ENCODE measurements at regions not wholly inside any gene's neighbourhood (a gene's known extent, or its start where the extent isn't known, plus 50 kb on each side); places are given as distances from the start of the nearest gene placed in this dataset.
"Not testable (repeated sequence)": the region's sequence is repeated elsewhere in the genome, so short reads cannot be mapped to it uniquely, and the experiment has no call there.

DNA sequence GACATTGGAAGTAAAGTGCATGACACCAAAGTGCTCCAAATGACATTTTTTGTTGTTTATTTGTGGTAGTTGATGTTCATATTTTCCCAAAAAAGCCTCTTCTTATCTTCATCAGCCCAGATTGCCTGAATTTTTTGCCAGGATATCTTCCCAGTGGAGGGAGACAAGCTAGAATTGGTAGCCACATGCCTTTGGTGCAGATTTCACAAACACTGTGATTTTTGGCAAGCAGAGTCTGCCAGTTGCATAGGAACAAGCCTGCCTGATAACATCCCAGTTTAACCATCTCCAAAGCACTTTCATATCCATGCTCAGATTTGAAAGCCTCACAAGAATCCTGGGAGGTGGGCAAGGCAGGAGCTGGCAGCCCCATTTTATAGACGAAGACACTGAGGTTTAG is 102.3 kb upstream of the SYT13 start:
- Histone ChIP-seq H3K27me3 (ENCODE audit: control insufficient read depth, insufficient read depth, low read length) (no peaks in the 10 kb centered on the region), H3K36me3 (ENCODE audit: control insufficient read depth, low read depth, low read length) (no peaks in the 10 kb centered on the region), H3K9me3 (ENCODE audit: control insufficient read depth, low read depth, low read length) (no peaks in the 10 kb centered on the region), H3K27ac (ENCODE audit: low read length) (no peak overlapping the region), H3K9ac (ENCODE audit: low read length) (no peak overlapping the region), H3K4me3 (ENCODE audit: low read length) (no peak overlapping the region), H3K4me1 (ENCODE audit: control insufficient read depth, low read depth, low read length) (no peaks in the 10 kb centered on the region)

- not testable (repeated sequence) for H3K27me3 ChIP-seq (ENCODE audit: control insufficient read depth, insufficient read depth, low read length); H3K36me3 ChIP-seq (ENCODE audit: control insufficient read depth, low read depth, low read length); H3K27ac ChIP-seq (ENCODE audit: low read length); H3K4me1 ChIP-seq (ENCODE audit: control insufficient read depth, low read depth, low read length); H3K9ac ChIP-seq (ENCODE audit: low read length); H3K9me3 ChIP-seq (ENCODE audit: control insufficient read depth, low read depth, low read length); H3K4me3 ChIP-seq (ENCODE audit: low read length)
Measured at GRCh38 chr11:45387885-45388284, 101.7 kb upstream of the SYT13 start.

DNA sequence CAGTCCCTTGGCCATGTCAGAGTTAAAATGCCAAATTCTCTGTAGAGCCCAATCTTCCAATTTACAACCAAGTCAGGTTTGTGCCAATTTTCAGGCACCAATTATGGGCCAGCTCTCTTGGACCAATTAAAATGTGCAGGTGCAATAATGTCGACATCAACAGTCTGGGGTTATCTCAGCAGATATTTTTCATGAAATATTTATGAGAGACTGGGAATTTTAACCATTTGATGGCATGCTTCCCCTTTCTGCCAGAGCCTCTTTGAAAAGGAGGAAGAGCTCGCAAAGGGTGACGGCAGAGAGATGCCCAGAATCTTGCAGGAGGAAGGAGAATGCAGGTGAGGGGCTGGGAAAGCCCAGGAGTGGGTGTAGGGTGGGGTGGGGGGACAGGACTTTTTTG is 100.8 kb upstream of the SYT13 start:
- Histone ChIP-seq H3K9me3 (ENCODE audit: control insufficient read depth, low read depth, low read length) (no peaks in the 10 kb centered on the region), H3K36me3 (ENCODE audit: control insufficient read depth, low read depth, low read length) (no peaks in the 10 kb centered on the region), H3K4me1 (ENCODE audit: control insufficient read depth, low read depth, low read length) (no peaks in the 10 kb centered on the region), H3K27ac (ENCODE audit: low read length) (no peak overlapping the region), H3K9ac (ENCODE audit: low read length) (no peak overlapping the region), H3K27me3 (ENCODE audit: control insufficient read depth, insufficient read depth, low read length) (no peaks in the 10 kb centered on the region), H3K4me3 (ENCODE audit: low read length) (no peak overlapping the region)

GRCh38 chr11:45385844-45386243 is 99.7 kb upstream of the SYT13 start:
- H3K27ac ChIP-seq (ENCODE audit: low read length) = no peak overlapping the region
- H3K4me1 ChIP-seq (ENCODE audit: control insufficient read depth, low read depth, low read length) = no peaks in the 10 kb centered on the region
- H3K9me3 ChIP-seq (ENCODE audit: control insufficient read depth, low read depth, low read length) = no peaks in the 10 kb centered on the region
- no peak overlapping the region for H3K4me3 ChIP-seq (ENCODE audit: low read length)
- no peaks in the 10 kb centered on the region for H3K36me3 ChIP-seq (ENCODE audit: control insufficient read depth, low read depth, low read length)
- H3K9ac ChIP-seq (ENCODE audit: low read length) = no peak overlapping the region
- no peaks in the 10 kb centered on the region for H3K27me3 ChIP-seq (ENCODE audit: control insufficient read depth, insufficient read depth, low read length)

GRCh38 chr11:45385423-45385822 is 99.3 kb upstream of the SYT13 start:
- Histone ChIP-seq H3K27ac (ENCODE audit: low read length) (no peak overlapping the region), H3K27me3 (ENCODE audit: control insufficient read depth, insufficient read depth, low read length) (no peaks in the 10 kb centered on the region), H3K4me1 (ENCODE audit: control insufficient read depth, low read depth, low read length) (no peaks in the 10 kb centered on the region), H3K9me3 (ENCODE audit: control insufficient read depth, low read depth, low read length) (no peaks in the 10 kb centered on the region), H3K36me3 (ENCODE audit: control insufficient read depth, low read depth, low read length) (no peaks in the 10 kb centered on the region), H3K4me3 (ENCODE audit: low read length) (no peak overlapping the region), H3K9ac (ENCODE audit: low read length) (no peak overlapping the region)

GRCh38 chr11:45384711-45385241 is 98.6 kb upstream of the SYT13 start:
- no peak overlapping the region for H3K27ac ChIP-seq (ENCODE audit: low read length)
- no peaks in the 10 kb centered on the region for H3K9me3 ChIP-seq (ENCODE audit: control insufficient read depth, low read depth, low read length)
- no peak overlapping the region for H3K9ac ChIP-seq (ENCODE audit: low read length)
- no peak overlapping the region for H3K4me3 ChIP-seq (ENCODE audit: low read length)
- no peaks in the 10 kb centered on the region for H3K36me3 ChIP-seq (ENCODE audit: control insufficient read depth, low read depth, low read length)
- no peaks in the 10 kb centered on the region for H3K4me1 ChIP-seq (ENCODE audit: control insufficient read depth, low read depth, low read length)
- no peaks in the 10 kb centered on the region for H3K27me3 ChIP-seq (ENCODE audit: control insufficient read depth, insufficient read depth, low read length)

- no peak overlapping the region for H3K27ac ChIP-seq (ENCODE audit: low read length)
- H3K4me3 ChIP-seq (ENCODE audit: low read length) = no peak overlapping the region
- H3K9ac ChIP-seq (ENCODE audit: low read length) = no peak overlapping the region
- no peaks in the 10 kb centered on the region for H3K4me1 ChIP-seq (ENCODE audit: control insufficient read depth, low read depth, low read length)
- H3K27me3 ChIP-seq (ENCODE audit: control insufficient read depth, insufficient read depth, low read length) = no peaks in the 10 kb centered on the region
- no peaks in the 10 kb centered on the region for H3K36me3 ChIP-seq (ENCODE audit: control insufficient read depth, low read depth, low read length)
- no peaks in the 10 kb centered on the region for H3K9me3 ChIP-seq (ENCODE audit: control insufficient read depth, low read depth, low read length)
Measured at GRCh38 chr11:45384016-45384415, 97.9 kb upstream of the SYT13 start.

DNA sequence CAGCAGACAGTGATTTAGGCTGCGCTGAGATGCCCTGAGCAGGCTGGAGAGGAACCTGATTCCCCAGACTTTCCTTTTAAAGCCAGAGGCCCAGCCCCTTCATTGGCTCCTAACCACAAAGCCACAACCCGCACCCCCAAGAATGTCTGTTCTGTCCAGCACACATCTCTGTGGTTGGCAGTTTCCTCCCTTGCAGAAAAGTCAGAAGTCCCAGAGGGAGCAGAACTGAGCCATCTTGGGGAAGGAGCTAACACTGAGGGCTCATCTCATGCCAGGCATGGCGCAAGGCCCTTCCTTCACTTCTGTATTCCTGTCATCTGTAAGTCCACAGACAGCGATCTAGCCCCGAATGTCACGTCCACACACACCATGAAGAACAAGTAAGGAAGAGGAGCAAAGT is 97.1 kb upstream of the SYT13 start:
- no peaks in the 10 kb centered on the region for H3K27me3 ChIP-seq (ENCODE audit: control insufficient read depth, insufficient read depth, low read length)
- H3K9me3 ChIP-seq (ENCODE audit: control insufficient read depth, low read depth, low read length) = no peaks in the 10 kb centered on the region
- no peak overlapping the region for H3K27ac ChIP-seq (ENCODE audit: low read length)
- H3K4me1 ChIP-seq (ENCODE audit: control insufficient read depth, low read depth, low read length) = no peaks in the 10 kb centered on the region
- H3K36me3 ChIP-seq (ENCODE audit: control insufficient read depth, low read depth, low read length) = no peaks in the 10 kb centered on the region
- no peak overlapping the region for H3K4me3 ChIP-seq (ENCODE audit: low read length)
- no peak overlapping the region for H3K9ac ChIP-seq (ENCODE audit: low read length)

- Histone ChIP-seq H3K27me3 (ENCODE audit: control insufficient read depth, insufficient read depth, low read length) (no peaks in the 10 kb centered on the region), H3K9ac (ENCODE audit: low read length) (no peak overlapping the region), H3K36me3 (ENCODE audit: control insufficient read depth, low read depth, low read length) (no peaks in the 10 kb centered on the region), H3K9me3 (ENCODE audit: control insufficient read depth, low read depth, low read length) (no peaks in the 10 kb centered on the region), H3K27ac (ENCODE audit: low read length) (no peak overlapping the region), H3K4me3 (ENCODE audit: low read length) (no peak overlapping the region), H3K4me1 (ENCODE audit: control insufficient read depth, low read depth, low read length) (no peaks in the 10 kb centered on the region)
Measured at GRCh38 chr11:45382133-45382878, 96.2 kb upstream of the SYT13 start.

DNA sequence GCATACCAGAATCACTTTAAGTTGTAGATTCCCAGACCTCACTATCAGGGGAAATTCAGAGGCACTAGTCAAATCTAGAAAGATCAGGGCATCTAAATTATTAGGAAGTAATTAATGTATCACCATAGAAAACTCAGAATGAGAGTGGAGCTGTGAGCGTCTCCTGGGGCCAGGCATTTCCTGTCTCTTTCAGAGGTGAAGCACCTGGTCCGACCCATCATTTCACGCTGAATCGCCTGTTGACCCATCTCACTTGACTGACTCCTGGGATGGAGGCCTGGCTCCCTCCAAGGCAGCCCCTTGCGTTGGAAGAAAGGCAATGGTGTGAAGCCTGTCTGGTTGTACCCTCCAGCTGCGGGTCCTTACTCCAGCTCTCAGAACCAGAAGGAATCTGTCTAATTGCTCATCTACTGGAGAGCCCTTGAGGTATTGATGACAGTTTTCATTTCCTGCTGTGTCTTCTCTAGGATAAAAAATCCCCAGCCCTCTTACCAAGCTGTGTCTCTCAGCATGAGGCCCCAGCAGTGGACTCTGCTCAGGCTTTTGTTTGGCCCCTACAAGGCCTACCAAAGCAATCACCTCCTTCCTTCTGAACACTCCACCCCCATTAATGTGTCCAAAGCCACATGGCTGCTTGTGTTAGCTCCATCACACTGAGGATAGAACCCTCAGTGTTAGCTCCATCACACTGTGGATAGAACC is 93.2 kb upstream of the SYT13 start:
- H3K4me3 ChIP-seq (ENCODE audit: low read length) = no peak overlapping the region
- no peaks in the 10 kb centered on the region for H3K9me3 ChIP-seq (ENCODE audit: control insufficient read depth, low read depth, low read length)
- no peaks in the 10 kb centered on the region for H3K36me3 ChIP-seq (ENCODE audit: control insufficient read depth, low read depth, low read length)
- no peak overlapping the region for H3K27ac ChIP-seq (ENCODE audit: low read length)
- no peaks in the 10 kb centered on the region for H3K4me1 ChIP-seq (ENCODE audit: control insufficient read depth, low read depth, low read length)
- H3K9ac ChIP-seq (ENCODE audit: low read length) = no peak overlapping the region
- no peaks in the 10 kb centered on the region for H3K27me3 ChIP-seq (ENCODE audit: control insufficient read depth, insufficient read depth, low read length)

- Histone ChIP-seq H3K36me3 (ENCODE audit: control insufficient read depth, low read depth, low read length) (no peaks in the 10 kb centered on the region), H3K9ac (ENCODE audit: low read length) (no peak overlapping the region), H3K27me3 (ENCODE audit: control insufficient read depth, insufficient read depth, low read length) (no peaks in the 10 kb centered on the region), H3K27ac (ENCODE audit: low read length) (no peak overlapping the region), H3K4me1 (ENCODE audit: control insufficient read depth, low read depth, low read length) (no peaks in the 10 kb centered on the region), H3K9me3 (ENCODE audit: control insufficient read depth, low read depth, low read length) (no peaks in the 10 kb centered on the region), H3K4me3 (ENCODE audit: low read length) (no peak overlapping the region)
Measured at GRCh38 chr11:45378516-45378915, 92.4 kb upstream of the SYT13 start.

- Histone ChIP-seq H3K36me3 (ENCODE audit: control insufficient read depth, low read depth, low read length) (no peaks in the 10 kb centered on the region), H3K9me3 (ENCODE audit: control insufficient read depth, low read depth, low read length) (no peaks in the 10 kb centered on the region), H3K4me3 (ENCODE audit: low read length) (no peak overlapping the region), H3K27me3 (ENCODE audit: control insufficient read depth, insufficient read depth, low read length) (peaks cover 4% of the 10 kb centered on the region), H3K9ac (ENCODE audit: low read length) (no peak overlapping the region), H3K27ac (ENCODE audit: low read length) (no peak overlapping the region), H3K4me1 (ENCODE audit: control insufficient read depth, low read depth, low read length) (peaks cover 8% of the 10 kb centered on the region)
Measured at GRCh38 chr11:45374653-45375059, 88.5 kb upstream of the SYT13 start.
